Choroid plexus epithelial cell (primary cell): ENCODE measurements at regions not wholly inside any gene's neighbourhood (a gene's known extent, or its start where the extent isn't known, plus 50 kb on each side); places are given as distances from the start of the nearest gene placed in this dataset.

ENCODE experiments used
- DNase-seq: peaks from one replicate; pipeline ENCODE4 v3.0.0-alpha.2; 2010; ENCODE audit warnings: low read depth
- H3K4me3 ChIP-seq: 2 replicates; pipeline ENCODE4 v1.5.1; 2011; ENCODE audit warnings: low read depth, mild to moderate bottlenecking, control low read depth, low read length, moderate library complexity
- TF ChIP-seq, protein P1 (sequence below): conservative IDR thresholded peaks from 2 replicates; pipeline ENCODE4 v1.5.1; 2011; ENCODE audit warnings: low read depth, mild to moderate bottlenecking, control low read depth, inconsistent platforms, low read length, moderate library complexity

DNA sequence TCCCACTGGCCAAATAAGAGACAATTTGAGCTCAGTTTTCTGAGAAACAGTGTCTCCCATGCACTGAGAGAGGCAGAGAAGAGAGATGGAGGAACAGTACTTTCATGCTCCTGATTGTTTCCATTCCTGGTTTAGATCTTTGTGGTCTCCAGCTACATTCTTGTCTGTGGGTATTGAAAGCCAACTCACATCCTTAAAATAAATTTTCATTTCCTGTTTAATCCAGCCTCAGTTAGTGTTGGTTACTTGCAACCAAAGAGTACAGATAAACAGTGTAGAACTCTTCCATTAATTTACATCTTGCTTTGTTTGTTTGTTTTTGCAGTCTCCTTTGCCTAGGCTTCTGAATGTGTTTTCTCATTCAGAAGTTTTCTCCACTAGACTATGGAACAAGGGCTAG, 123.7 kb upstream of the CLSTN2 start:
- DNase-seq, result peak; percentile 63
- TF ChIP-seq, protein P1, sequence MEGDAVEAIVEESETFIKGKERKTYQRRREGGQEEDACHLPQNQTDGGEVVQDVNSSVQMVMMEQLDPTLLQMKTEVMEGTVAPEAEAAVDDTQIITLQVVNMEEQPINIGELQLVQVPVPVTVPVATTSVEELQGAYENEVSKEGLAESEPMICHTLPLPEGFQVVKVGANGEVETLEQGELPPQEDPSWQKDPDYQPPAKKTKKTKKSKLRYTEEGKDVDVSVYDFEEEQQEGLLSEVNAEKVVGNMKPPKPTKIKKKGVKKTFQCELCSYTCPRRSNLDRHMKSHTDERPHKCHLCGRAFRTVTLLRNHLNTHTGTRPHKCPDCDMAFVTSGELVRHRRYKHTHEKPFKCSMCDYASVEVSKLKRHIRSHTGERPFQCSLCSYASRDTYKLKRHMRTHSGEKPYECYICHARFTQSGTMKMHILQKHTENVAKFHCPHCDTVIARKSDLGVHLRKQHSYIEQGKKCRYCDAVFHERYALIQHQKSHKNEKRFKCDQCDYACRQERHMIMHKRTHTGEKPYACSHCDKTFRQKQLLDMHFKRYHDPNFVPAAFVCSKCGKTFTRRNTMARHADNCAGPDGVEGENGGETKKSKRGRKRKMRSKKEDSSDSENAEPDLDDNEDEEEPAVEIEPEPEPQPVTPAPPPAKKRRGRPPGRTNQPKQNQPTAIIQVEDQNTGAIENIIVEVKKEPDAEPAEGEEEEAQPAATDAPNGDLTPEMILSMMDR, result no peak
- no peak overlapping the region for H3K4me3 ChIP-seq

DNA sequence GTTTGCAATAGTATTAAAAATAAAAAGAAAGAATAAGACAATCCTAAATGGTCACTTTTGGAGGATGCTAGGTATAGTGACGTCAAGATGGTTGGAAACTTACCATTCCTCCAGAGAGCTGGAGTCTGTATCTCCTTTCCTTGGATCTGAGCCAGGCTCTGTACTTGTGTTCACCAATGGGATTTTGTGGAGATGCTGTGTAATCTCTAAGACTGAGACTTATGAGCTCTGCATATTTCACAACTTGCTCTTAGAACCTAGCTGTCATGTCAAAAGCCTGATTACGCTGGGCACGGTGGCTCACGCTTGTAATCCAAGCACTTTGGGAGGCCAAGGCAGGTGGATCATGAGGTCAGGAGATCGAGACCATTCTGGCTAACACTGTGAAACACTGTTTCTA, 126.8 kb upstream of the CLSTN2 start:
- DNase-seq, result peak; percentile 19
- TF ChIP-seq, protein P1, result no peak
- no peak overlapping the region for H3K4me3 ChIP-seq

DNA sequence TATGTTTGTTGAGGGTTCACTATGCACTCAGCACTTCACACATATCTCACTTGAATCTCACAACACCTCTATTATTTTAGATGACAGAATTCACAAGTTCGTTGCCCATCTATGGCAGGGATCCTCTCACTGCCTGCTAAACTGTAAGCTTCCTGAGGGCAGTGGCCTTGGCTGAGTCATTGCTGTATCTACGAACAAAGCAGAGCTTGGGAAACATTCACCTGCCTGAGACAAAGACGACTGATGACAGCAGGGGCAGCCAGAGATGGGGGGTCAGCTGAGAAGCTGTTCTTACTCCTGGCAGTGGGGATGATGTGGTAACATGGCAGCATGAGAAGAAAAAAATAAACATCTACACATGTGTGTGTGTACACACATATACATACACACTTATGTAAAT, 125.5 kb upstream of the NMNAT3 start:
- DNase-seq, result no peak
- TF ChIP-seq, protein P1, result no peak
- no peak overlapping the region for H3K4me3 ChIP-seq

DNA sequence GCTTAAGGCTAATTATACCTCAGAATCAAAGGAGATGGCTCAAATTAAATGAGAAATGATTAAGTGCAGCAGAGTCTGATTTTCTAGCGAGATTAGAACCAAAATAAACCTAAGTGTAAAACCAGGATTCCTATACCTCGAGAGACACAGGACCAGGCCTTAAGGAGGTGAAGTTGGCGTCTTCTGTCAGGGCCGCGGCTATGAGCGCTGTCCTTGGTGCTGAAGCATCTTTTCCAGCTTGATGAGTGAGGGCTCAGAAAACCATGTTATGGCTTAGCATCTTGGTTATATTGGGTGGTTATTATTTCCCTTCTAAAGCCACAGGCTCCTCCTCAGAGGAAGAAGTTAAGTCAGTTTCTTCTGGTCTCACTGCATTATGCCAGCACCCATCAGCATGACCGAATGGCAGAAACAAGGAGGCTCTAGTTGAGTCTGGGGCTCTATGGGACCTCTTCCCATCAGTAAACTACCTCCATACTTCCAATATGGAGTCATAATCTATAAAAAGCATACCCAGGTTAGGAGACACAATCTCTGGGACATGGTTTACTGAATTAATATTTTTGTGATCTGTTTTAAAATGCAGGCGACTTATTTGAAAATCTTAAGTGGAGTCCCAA, 120.1 kb upstream of the NMNAT3 start:
- TF ChIP-seq, protein P1, result no peak
- no peak overlapping the region for H3K4me3 ChIP-seq
- DNase-seq, result peak; percentile 69

DNA sequence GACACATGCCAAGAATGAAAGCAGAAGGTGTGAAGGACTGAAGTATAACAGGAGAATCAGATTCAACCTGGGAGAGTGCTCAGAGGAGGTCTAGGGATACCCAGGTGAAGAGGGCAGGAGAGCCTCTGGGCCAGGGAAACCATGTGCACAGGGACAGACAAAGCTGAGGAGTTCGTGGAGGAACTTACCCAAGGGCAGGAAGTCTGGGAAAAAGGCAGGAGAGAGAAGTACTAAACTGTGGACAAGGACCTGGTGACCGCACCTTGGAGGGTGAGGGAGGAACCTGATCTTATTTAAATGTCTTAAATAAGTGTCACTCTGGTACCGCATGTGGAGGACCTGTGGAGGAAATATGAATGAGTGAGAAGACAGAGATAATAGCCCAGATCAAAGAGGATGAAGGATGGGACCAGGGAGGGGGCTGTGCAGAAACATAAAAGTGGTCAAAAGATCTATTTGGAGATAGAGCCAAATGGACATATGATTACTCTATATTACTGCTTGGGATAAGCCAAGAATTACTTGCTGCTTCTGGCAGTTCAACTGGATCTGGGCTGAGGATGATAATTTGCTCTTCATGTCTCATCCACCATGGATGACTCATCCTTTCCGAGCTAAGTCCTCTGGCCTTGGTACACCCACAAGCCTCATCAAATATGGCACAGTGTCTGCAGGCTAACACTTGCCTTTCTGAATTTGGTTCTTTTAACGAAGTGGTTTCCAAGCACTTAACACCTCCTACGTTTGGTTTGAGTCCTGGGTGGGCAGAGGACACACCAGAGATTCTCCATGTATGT, 116.9 kb upstream of the NMNAT3 start:
- peak; percentile 41 for DNase-seq
- no peak overlapping the region for H3K4me3 ChIP-seq
- TF ChIP-seq, protein P1, result no peak

DNA sequence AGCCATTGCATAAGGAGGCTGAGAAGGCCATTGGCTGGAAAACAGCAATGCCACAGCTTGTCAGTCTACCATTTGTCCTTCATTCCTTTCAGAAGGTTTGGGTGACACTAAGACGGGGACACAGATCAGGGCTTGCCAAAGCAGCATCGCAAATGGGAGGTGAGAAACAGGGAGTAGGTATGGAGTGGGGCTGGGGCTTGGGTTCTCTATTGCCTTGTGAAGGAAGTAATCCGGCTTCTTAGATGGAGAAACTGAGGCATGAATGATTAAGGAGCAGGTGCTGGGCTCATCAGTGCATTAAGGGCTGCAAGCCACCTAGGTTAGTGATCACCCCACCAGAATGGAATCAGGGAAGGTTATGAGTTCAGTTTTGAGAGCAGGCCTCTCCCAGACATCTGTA, 115.6 kb upstream of the NMNAT3 start:
- no peak for DNase-seq
- H3K4me3 ChIP-seq, result no peak overlapping the region
- TF ChIP-seq, protein P1, result no peak

DNA sequence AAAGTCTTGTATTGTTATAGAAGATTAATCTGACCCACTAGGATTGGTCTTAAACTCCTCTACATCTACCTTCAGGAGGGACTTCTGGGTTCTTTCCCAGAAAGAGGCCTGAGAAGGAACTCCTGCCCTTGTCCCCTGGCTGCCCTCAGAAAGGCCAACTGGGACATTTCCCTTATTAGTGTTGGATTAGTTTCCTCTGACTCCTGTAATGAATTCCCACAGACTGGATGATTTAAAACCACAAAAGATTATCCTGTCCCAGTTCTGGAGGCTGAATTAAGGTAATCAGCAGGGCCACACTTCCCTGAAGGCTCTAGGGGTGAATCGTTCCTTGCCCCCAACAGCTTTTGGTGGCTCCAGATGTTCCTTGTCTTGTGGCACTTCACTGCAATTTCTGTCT, 102.8 kb upstream of the NMNAT3 start:
- H3K4me3 ChIP-seq, result no peak overlapping the region
- DNase-seq, result no peak
- TF ChIP-seq, protein P1, result no peak
